ENCODE measurements at regions not wholly inside any gene's neighbourhood (a gene's known extent, or its start where the extent isn't known, plus 50 kb on each side); places are given as distances from the start of the nearest gene placed in this dataset.
A peak's percentile ranks its signal among the peaks of the same experiment; 100 is the strongest.

DNA sequence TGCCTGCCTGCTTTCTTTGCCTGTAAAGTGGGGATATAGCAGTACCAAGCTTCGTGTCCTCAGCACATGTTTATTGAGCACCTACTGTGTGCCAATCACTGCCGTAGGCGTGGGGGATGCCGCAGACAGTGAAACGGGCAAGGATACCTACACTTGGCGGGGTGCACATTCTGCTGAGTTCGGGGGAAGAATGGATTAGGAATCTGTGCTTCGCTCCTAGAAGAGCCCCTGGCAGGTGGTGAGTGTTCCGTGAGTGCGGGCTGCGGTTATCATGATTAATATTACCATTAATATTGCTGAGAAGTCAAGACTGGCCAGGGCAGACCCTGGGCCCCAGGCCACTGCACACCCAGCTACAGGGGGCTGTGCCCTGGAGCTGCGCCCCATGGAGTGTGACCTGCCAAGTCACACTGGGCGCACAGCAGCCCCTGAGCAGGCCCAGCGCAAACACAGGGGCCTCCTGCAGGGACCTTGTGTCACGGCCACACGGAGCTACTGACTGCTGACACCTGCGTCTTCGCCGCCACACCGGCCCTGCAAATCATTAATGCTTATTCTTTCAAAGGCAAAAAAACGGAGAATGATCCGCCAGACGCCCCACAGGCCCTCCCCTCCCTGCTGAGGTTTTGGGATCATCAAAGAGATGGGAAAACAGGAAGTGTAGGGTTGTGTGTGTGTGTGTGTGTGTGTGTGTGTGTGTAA lies 213.4 kb upstream of the GSE1 start:
- TF ChIP-seq, protein P1, sequence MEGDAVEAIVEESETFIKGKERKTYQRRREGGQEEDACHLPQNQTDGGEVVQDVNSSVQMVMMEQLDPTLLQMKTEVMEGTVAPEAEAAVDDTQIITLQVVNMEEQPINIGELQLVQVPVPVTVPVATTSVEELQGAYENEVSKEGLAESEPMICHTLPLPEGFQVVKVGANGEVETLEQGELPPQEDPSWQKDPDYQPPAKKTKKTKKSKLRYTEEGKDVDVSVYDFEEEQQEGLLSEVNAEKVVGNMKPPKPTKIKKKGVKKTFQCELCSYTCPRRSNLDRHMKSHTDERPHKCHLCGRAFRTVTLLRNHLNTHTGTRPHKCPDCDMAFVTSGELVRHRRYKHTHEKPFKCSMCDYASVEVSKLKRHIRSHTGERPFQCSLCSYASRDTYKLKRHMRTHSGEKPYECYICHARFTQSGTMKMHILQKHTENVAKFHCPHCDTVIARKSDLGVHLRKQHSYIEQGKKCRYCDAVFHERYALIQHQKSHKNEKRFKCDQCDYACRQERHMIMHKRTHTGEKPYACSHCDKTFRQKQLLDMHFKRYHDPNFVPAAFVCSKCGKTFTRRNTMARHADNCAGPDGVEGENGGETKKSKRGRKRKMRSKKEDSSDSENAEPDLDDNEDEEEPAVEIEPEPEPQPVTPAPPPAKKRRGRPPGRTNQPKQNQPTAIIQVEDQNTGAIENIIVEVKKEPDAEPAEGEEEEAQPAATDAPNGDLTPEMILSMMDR (IDR thresholded peaks at IDR 0.05): no peak
- H3K27ac Mint-ChIP-seq (ENCODE audit: unreplicated experiment): no peak overlapping the region
- no peaks in the 10 kb centered on the region for H3K9me3 Mint-ChIP-seq (ENCODE audit: low read depth)
- peak; percentile 64 for DNase-seq (ENCODE audit: low spot score)
- peaks cover 46% of the 10 kb centered on the region for H3K4me1 Mint-ChIP-seq (ENCODE audit: low read depth)
- H3K4me3 Mint-ChIP-seq (ENCODE audit: unreplicated experiment): no peak overlapping the region
- no peaks in the 10 kb centered on the region for H3K36me3 Mint-ChIP-seq (ENCODE audit: low read depth)
- no peaks in the 10 kb centered on the region for H3K27me3 Mint-ChIP-seq (ENCODE audit: low read depth)

DNA sequence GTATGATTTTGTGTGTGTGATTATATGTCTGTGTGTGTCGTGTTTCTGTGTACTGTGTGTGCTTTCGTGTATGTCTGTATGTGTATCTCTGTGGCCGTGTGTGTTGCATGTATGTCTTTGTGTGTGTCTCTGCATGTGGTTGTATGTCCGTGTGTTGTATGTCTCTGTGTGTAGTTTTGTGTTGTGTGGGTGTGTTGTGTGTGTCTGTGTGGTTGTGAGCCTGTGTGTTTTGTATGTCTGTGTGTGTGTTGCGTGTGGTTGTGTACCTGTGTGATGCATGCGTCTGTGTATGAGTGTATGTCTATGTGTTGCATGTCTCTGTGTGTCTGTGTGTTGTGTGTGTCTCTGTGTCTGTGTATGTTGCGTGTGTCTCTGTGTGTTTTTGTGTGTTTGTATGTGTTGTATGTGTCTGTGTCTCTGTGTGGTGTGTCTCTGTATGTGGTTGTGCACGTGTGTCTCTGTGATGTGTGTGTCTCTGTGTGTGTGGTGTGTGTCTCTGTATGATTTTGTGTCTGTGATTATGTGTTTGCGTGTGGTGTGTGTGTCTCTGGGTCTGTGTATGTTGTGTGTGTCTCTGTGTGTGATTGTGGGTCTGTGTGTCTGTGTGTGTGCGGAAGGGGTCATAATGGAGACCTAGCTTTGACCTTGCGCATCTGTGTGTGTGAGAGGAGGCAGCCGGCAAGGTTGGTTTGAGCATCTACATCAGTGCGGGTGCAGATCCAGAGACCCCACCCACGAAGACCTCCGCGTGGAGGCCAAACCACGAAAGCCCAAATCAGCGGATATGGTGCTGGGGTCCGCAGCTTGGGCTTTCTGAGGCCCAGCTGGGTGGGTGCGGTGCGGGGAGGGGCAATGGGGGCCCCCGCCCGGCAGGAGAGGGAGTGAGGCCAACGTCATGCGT lies 212.6 kb upstream of the GSE1 start:
- Mint-ChIP-seq H3K27me3 (ENCODE audit: low read depth) (no peaks in the 10 kb centered on the region), H3K4me1 (ENCODE audit: low read depth) (peaks cover 38% of the 10 kb centered on the region), H3K9me3 (ENCODE audit: low read depth) (no peaks in the 10 kb centered on the region), H3K4me3 (ENCODE audit: unreplicated experiment) (no peak overlapping the region), H3K27ac (ENCODE audit: unreplicated experiment) (no peak overlapping the region), H3K36me3 (ENCODE audit: low read depth) (no peaks in the 10 kb centered on the region)
- TF ChIP-seq, protein P1 (IDR thresholded peaks at IDR 0.05): no peak
- no peak for DNase-seq (ENCODE audit: low spot score)

DNA sequence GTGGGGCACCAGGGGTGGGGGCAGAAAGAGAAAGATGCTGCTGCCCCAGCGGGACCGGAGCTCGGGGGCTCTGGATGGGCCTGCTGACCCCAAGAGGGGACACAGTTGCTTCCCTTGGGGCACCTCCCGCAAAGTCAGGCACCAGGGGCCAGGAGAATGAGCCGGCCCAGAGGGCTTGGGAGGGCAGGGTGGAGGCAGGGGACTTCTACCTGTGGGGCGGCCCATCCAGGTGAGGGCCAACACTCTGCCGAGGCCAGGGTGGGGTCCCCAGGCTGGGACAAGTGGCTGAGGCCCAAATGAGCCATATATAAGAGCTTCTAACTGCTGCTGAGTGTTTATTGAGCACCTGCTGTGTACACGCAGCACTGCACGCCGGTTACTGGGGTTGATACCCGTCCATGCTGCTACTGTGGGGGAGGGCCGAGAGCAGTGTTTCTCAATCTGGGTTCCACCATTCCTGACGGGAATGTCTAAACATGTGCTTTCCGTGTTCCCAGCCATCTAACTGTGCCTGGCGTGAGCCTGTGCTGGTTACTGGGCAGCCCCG lies 211.7 kb upstream of the GSE1 start:
- no peak overlapping the region for H3K4me3 Mint-ChIP-seq (ENCODE audit: unreplicated experiment)

DNA sequence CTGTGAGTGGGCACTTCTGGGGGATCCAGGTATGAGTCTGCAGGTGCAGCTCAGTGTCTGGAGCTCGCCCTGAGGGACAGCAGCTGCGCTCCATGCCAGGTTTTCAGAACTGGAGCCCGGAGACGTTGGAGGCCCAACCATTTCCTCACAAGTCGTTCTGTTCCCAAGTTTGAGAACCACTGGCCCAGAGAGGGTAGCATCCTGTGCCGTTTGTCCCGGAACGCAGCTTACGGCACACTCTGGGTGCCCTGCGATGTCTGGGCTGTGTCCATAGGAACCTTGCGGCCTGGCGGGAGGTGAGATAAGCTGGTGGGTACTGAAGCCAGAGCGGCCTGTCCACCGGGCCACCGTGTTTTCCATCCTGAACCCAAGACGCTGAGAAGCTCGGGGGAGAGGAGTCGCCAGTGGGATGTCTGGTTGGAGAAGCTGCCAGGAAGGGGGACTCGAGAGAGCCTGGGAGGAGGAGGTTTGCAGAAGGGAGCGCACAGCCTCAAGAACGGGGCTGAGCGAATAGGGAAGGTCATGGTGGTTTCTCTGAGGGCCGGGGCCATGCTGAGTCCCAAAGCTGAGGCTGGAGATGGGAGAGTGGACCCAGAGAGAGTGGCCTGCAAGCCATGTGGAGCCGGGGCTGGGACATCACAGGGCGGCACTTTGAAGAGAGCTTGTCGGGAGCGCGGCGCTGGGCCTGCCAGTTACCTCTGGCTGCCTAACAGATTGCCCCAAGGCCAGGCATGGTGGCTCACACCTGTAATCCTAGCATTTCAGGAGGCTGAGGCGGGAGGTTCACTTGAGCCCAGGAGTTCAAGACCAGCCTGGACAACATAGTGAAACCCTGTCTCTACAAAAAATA lies 211.0 kb upstream of the GSE1 start:
- DNase-seq (ENCODE audit: low spot score): peak; percentile 65
- Mint-ChIP-seq H3K27me3 (ENCODE audit: low read depth) (no peaks in the 10 kb centered on the region), H3K4me1 (ENCODE audit: low read depth) (peaks cover 23% of the 10 kb centered on the region), H3K27ac (ENCODE audit: unreplicated experiment) (no peak overlapping the region), H3K4me3 (ENCODE audit: unreplicated experiment) (no peak overlapping the region), H3K9me3 (ENCODE audit: low read depth) (no peaks in the 10 kb centered on the region), H3K36me3 (ENCODE audit: low read depth) (no peaks in the 10 kb centered on the region)
- TF ChIP-seq, protein P1 (IDR thresholded peaks at IDR 0.05): no peak

More for the DNA sequence above, 211.7 kb upstream of the GSE1 start:
- Mint-ChIP-seq H3K27me3 (ENCODE audit: low read depth) (no peaks in the 10 kb centered on the region), H3K36me3 (ENCODE audit: low read depth) (no peaks in the 10 kb centered on the region), H3K4me1 (ENCODE audit: low read depth) (peaks cover 30% of the 10 kb centered on the region), H3K9me3 (ENCODE audit: low read depth) (no peaks in the 10 kb centered on the region), H3K27ac (ENCODE audit: unreplicated experiment) (no peak overlapping the region)
- TF ChIP-seq, protein P1 (IDR thresholded peaks at IDR 0.05): no peak
- peak; percentile 70 for DNase-seq (ENCODE audit: low spot score)

All from chondrocyte (in vitro differentiated cells).